ENCODE measurements at regions not wholly inside any gene's neighbourhood (a gene's known extent, or its start where the extent isn't known, plus 50 kb on each side); places are given as distances from the start of the nearest gene placed in this dataset.

- no peak for DNase-seq (ENCODE audit: low read depth)
- no peaks in the 10 kb centered on the region for H3K36me3 ChIP-seq (ENCODE audit: control insufficient read depth, insufficient read depth, low read length)
- no peaks in the 10 kb centered on the region for H3K27me3 ChIP-seq (ENCODE audit: control insufficient read depth, insufficient read depth, low read length)
- no peak for TF ChIP-seq CTCF (IDR thresholded peaks at IDR 0.05; ENCODE audit: insufficient read depth, low read depth, low read length)
- CTCF ChIA-PET: no interaction called here
- POLR2A ChIA-PET: no interaction called here
- no peak overlapping the region for H3K4me3 ChIP-seq (ENCODE audit: low read depth, low read length)
Observed at GRCh38 chr2:198343471-198343870, 539.1 kb downstream of the PLCL1 start.

GRCh38 chr2:198340846-198341245, 536.5 kb downstream of the PLCL1 start:
- ChIA-PET POLR2A (no interaction called here), CTCF (interaction anchor here (1.3 kb wide), 2 partner anchors 27 to 1145 kb away, joined by 3 to 4 read pairs; no protein-coding TSS in a partner anchor)
- TF ChIP-seq CTCF (IDR thresholded peaks at IDR 0.05; ENCODE audit: insufficient read depth, low read depth, low read length): no peak
- Histone ChIP-seq H3K36me3 (ENCODE audit: control insufficient read depth, insufficient read depth, low read length) (no peaks in the 10 kb centered on the region), H3K27me3 (ENCODE audit: control insufficient read depth, insufficient read depth, low read length) (0 out of 2 replicates have a peak, but pooled peaks cover 2% of the 10 kb centered on the region), H3K4me3 (ENCODE audit: low read depth, low read length) (no peak overlapping the region)
- DNase-seq (ENCODE audit: low read depth): no peak

- 0 out of 2 replicates have a peak, but pooled peaks cover 2% of the 10 kb centered on the region for H3K27me3 ChIP-seq (ENCODE audit: control insufficient read depth, insufficient read depth, low read length)
- ChIA-PET CTCF (no interaction called here), POLR2A (no interaction called here)
- no peak for TF ChIP-seq CTCF (IDR thresholded peaks at IDR 0.05; ENCODE audit: insufficient read depth, low read depth, low read length)
- DNase-seq (ENCODE audit: low read depth): no peak
- H3K36me3 ChIP-seq (ENCODE audit: control insufficient read depth, insufficient read depth, low read length): no peaks in the 10 kb centered on the region
- no peak overlapping the region for H3K4me3 ChIP-seq (ENCODE audit: low read depth, low read length)
Observed at GRCh38 chr2:198339116-198339515, 534.7 kb downstream of the PLCL1 start.

GRCh38 chr2:198337368-198337767, 533.0 kb downstream of the PLCL1 start:
- Histone ChIP-seq H3K27me3 (ENCODE audit: control insufficient read depth, insufficient read depth, low read length) (0 out of 2 replicates have a peak, but pooled peaks cover 2% of the 10 kb centered on the region), H3K4me3 (ENCODE audit: low read depth, low read length) (no peak overlapping the region), H3K36me3 (ENCODE audit: control insufficient read depth, insufficient read depth, low read length) (no peaks in the 10 kb centered on the region)
- POLR2A ChIA-PET: no interaction called here
- no peak for DNase-seq (ENCODE audit: low read depth)
- CTCF ChIA-PET: interaction anchor here (1.0 to 1.1 kb wide), 3 partner anchors 41 to 1148 kb away, joined by 3 to 4 read pairs (median 3); no protein-coding TSS in a partner anchor
- TF ChIP-seq CTCF (IDR thresholded peaks at IDR 0.05; ENCODE audit: insufficient read depth, low read depth, low read length): no peak

- ChIA-PET CTCF (no interaction called here), POLR2A (no interaction called here)
- Histone ChIP-seq H3K27me3 (ENCODE audit: control insufficient read depth, insufficient read depth, low read length) (no peaks in the 10 kb centered on the region), H3K36me3 (ENCODE audit: control insufficient read depth, insufficient read depth, low read length) (no peaks in the 10 kb centered on the region), H3K4me3 (ENCODE audit: low read depth, low read length) (no peak overlapping the region)
- no peak for DNase-seq (ENCODE audit: low read depth)
- no peak for TF ChIP-seq CTCF (IDR thresholded peaks at IDR 0.05; ENCODE audit: insufficient read depth, low read depth, low read length)
Observed at GRCh38 chr2:198328454-198328853, 524.1 kb downstream of the PLCL1 start.
